Kidney (tissue), 13 donors: ENCODE measurements at regions not wholly inside any gene's neighbourhood (a gene's known extent, or its start where the extent isn't known, plus 50 kb on each side); places are given as distances from the start of the nearest gene placed in this dataset.

Experiments used
- DNase-seq, 5 donors: peaks; one replicate each; pipeline ENCODE4 v3.0.0-alpha.2; 2013 to 2020
- FAIRE-seq: peaks from 2 replicates; lab custom pipeline; 2012; peaks lifted over from hg19 to GRCh38; lab: Jason Lieb, UNC
- H3K27ac ChIP-seq, 2 donors: one replicate each; pipeline ENCODE4 v1.7.0; 2013; ENCODE audit warnings: low read depth in 2 of 2, low read length in 2 of 2, inconsistent platforms in 1 of 2
- H3K27me3 ChIP-seq: one replicate; pipeline ENCODE4 v1.7.1; 2013; ENCODE audit warnings: low read length, inconsistent platforms; ENCODE audit not compliant: control insufficient read depth, insufficient read depth
- H3K36me3 ChIP-seq, 3 donors: one replicate each; pipeline versions ENCODE4 v1.7.0 to v1.7.1; 2013; ENCODE audit warnings: low read length in 3 of 3, control low read depth in 1 of 3, inconsistent platforms in 1 of 3; ENCODE audit not compliant: insufficient read depth in 3 of 3, control insufficient read depth in 2 of 3
- H3K4me1 ChIP-seq, 3 donors: one replicate each; pipeline versions ENCODE4 v1.7.0 to v1.7.1; 2013; ENCODE audit warnings: low read length in 3 of 3, inconsistent platforms in 1 of 3, low read depth in 1 of 3; ENCODE audit not compliant: control insufficient read depth in 2 of 3, insufficient read depth in 2 of 3
- H3K4me3 ChIP-seq, 3 donors: one replicate each; pipeline versions ENCODE4 v1.7.0 to v1.8.1; 2013; ENCODE audit warnings: low read length in 3 of 3, control low read depth in 1 of 3, inconsistent platforms in 1 of 3
- H3K9ac ChIP-seq, 3 donors: one replicate each; pipeline versions ENCODE4 v1.7.0 to v1.7.1; 2013; ENCODE audit warnings: low read length in 3 of 3, control low read depth in 1 of 3, inconsistent platforms in 1 of 3
- H3K9me3 ChIP-seq, 3 donors: one replicate each; pipeline versions ENCODE4 v1.7.0 to v1.7.1; 2013; ENCODE audit warnings: low read length in 3 of 3, control low read depth in 1 of 3, inconsistent platforms in 1 of 3; ENCODE audit not compliant: control insufficient read depth in 2 of 3, insufficient read depth in 1 of 3
- intact Hi-C: fragments of 100-400 bp; cut with DNase I; formaldehyde crosslinking; loops from one replicate; pipeline ENCODE4 v1.11.1; 2022
- TF ChIP-seq, protein P1 (sequence below): IDR thresholded peaks from 3 replicates; pipeline ENCODE4 v1.5.1; 2012; ENCODE audit warnings: mild to moderate bottlenecking, moderate library complexity, borderline replicate concordance; ENCODE audit not compliant: insufficient read depth; ENCODE audit errors: extremely low read depth
- donor health status: control.
- donor health status: control.
- donor health status: control.
- donor health status: control.
- donor health status: control.
- donor health status: DM: yes; HTN: yes; CAD: no.
- donor health status: Normal renal cell carcinoma (clear cell type).

DNA sequence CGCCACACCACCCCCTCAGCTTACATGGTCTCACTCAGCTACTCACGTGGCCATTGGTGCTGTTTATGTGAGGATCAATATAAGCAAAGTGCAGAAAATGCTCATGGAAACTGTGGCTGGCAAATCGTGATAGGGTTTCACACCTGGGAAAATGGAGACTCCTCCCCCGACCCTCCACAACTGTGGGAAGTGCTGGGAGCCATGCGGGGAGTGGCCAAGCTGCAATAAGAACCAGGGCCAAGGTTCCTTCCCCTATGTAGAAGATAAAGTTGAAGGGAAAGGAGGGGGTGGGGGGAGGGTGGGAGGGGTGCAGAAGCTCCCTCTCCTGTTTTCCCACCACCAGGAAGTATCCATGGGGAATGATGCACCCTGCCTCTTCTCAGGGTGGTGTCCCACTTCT is 145.5 kb upstream of the MAMLD1 start:
- intact Hi-C loops: no loop called here
- Histone ChIP-seq H3K27me3 (no peaks in the 10 kb centered on the region), H3K36me3 (no peaks in the 10 kb centered on the region), H3K4me1 (no peaks in the 10 kb centered on the region), H3K9ac (no peak overlapping the region), H3K9me3 (no peaks in the 10 kb centered on the region), H3K27ac (no peak overlapping the region), H3K4me3 (no peak overlapping the region)
- FAIRE-seq: no peak
- DNase-seq: no peak
- TF ChIP-seq, protein P1, sequence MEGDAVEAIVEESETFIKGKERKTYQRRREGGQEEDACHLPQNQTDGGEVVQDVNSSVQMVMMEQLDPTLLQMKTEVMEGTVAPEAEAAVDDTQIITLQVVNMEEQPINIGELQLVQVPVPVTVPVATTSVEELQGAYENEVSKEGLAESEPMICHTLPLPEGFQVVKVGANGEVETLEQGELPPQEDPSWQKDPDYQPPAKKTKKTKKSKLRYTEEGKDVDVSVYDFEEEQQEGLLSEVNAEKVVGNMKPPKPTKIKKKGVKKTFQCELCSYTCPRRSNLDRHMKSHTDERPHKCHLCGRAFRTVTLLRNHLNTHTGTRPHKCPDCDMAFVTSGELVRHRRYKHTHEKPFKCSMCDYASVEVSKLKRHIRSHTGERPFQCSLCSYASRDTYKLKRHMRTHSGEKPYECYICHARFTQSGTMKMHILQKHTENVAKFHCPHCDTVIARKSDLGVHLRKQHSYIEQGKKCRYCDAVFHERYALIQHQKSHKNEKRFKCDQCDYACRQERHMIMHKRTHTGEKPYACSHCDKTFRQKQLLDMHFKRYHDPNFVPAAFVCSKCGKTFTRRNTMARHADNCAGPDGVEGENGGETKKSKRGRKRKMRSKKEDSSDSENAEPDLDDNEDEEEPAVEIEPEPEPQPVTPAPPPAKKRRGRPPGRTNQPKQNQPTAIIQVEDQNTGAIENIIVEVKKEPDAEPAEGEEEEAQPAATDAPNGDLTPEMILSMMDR: no peak

DNA sequence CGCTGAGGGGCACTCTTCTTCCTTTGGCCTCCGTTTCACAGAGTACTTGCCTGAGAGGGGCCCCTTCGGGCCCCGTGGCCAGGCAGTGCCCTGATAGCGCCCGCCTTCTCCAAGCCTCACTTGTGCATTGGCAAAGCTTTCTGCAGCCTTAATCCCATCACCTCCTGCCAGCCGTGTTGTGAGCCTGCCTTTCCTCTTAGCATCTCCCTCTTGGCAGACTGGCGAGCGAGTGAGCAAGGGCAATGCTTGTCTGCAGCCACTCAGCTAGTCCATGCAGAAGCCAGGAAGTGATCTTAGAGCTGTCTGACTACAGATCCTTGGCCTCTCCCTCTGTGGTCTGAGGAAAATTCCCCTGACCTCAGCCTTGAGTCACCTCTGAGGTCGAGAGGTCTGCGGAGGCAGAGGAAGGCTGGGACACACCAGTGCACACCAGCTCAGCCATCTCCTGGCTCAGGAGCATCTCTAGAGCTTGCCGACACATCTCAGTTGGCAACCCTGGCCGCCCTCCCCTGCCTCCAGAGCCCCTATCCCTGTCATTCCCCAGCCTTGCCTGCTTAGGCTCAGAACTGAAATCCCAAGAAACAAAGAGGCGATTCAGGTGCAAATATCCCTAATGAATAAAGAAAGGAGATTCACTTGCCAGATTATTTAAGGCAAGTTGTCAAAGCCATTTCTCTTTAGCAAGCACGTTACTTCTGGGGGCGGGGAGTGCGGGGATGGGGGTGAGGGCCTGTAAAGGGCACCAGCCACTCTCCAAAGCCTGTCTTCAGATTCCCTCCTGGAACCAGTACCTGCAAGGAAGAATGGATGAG is 143.5 kb upstream of the MAMLD1 start:
- no peaks in the 10 kb centered on the region for H3K9me3 ChIP-seq
- no peak overlapping the region for H3K27ac ChIP-seq
- TF ChIP-seq, protein P1: no peak
- intact Hi-C loops: no loop called here
- H3K36me3 ChIP-seq: no peaks in the 10 kb centered on the region
- no peaks in the 10 kb centered on the region for H3K4me1 ChIP-seq
- FAIRE-seq (no peak), DNase-seq (no peak)
- H3K9ac ChIP-seq: no peak overlapping the region
- H3K4me3 ChIP-seq: no peak overlapping the region
- no peaks in the 10 kb centered on the region for H3K27me3 ChIP-seq

DNA sequence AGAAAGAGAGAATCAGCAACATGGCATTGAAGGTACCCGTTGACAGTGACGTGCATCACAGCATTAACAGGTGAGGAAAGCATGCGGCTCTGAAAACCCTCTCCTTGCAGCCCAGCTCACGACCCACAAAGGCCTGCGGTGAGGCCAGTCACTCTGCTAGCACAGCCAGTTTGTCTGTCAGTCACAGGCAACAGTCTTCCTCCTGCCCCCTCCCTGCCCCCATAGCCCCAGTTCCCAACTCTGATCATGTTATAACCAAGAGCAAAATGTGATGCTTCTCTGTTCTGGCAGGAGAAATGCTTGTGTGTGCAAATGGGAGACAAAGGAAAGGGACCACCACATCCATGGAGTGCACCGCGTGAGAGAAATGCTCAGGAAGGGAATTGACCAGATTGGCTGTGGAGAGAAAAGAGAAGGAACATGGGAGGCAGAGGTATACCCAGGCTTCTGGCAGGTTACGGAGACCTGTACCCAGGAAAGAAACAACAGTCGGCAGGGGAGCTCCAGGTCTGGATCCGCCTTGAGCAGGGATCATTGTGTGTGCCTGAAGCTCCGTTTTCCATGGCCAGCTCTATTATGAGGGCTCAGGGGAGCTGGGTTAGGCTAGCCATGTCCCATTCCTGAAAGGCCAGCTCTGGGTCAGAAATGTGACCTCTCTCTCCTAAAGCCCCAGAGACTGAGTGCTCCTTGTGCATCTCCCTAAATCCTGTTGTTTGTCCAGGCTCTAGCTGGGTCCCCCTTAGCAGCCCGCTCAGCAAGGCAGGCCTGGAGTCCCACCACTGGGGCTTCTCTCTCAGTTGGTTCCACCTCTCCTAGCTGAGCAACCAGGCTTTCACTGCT is 139.7 kb upstream of the MAMLD1 start:
- H3K36me3 ChIP-seq: no peaks in the 10 kb centered on the region
- intact Hi-C loops: no loop called here
- H3K27me3 ChIP-seq: no peaks in the 10 kb centered on the region
- TF ChIP-seq, protein P1: no peak
- no peak overlapping the region for H3K27ac ChIP-seq
- H3K4me3 ChIP-seq: no peak overlapping the region
- no peak for DNase-seq
- no peaks in the 10 kb centered on the region for H3K4me1 ChIP-seq
- no peak for FAIRE-seq
- H3K9ac ChIP-seq: no peak overlapping the region
- H3K9me3 ChIP-seq: no peaks in the 10 kb centered on the region
